ENCODE measurements at regions not wholly inside any gene's neighbourhood (a gene's known extent, or its start where the extent isn't known, plus 50 kb on each side); places are given as distances from the start of the nearest gene placed in this dataset.
"Not testable (repeated sequence)": the region's sequence is repeated elsewhere in the genome, so short reads cannot be mapped to it uniquely, and the experiment has no call there.

- no peak overlapping the region for H3K27ac Mint-ChIP-seq (ENCODE audit: unreplicated experiment)
- Histone ChIP-seq H3K4me1 (no peaks in the 10 kb centered on the region), H3K36me3 (ENCODE audit: control insufficient read depth, insufficient read depth, low read length) (no peaks in the 10 kb centered on the region), H3K27me3 (replicated peaks; ENCODE audit: control insufficient read depth, insufficient read depth, low read length) (no peaks in the 10 kb centered on the region), H3K4me3 (ENCODE audit: low read depth, low read length) (no peak overlapping the region), H3K9me3 (no peaks in the 10 kb centered on the region)
- ChIA-PET CTCF (no interaction called here), POLR2A (no interaction called here)
- intact Hi-C loops (cut with micrococcal nuclease; ENCODE audit: unreplicated experiment) = no loop called here
- BruUV-seq (replicated peaks) = no TSS peak
- H3K4me1 Mint-ChIP-seq (ENCODE audit: low read depth, unreplicated experiment) = no peaks in the 10 kb centered on the region
- DNase-seq = no peak
- H3K27me3 Mint-ChIP-seq (ENCODE audit: insufficient read depth, unreplicated experiment) = peaks cover 2% of the 10 kb centered on the region
- TF ChIP-seq CTCF (IDR thresholded peaks at IDR 0.05; ENCODE audit: insufficient read depth in 1 of 2, low read depth in 1 of 2, low read length in 1 of 2, severe bottlenecking in 1 of 2, unreplicated experiment in 1 of 2) = no peak
- no peaks in the 10 kb centered on the region for H3K36me3 Mint-ChIP-seq (ENCODE audit: insufficient read depth, unreplicated experiment)
- no peaks in the 10 kb centered on the region for H3K9me3 Mint-ChIP-seq (ENCODE audit: unreplicated experiment)
- H3K4me3 Mint-ChIP-seq (ENCODE audit: unreplicated experiment) = no peak overlapping the region
Observed at GRCh38 chrX:17964871-17965270, 103.8 kb upstream of the RAI2 start.

- no TSS peak for BruUV-seq (replicated peaks)
- DNase-seq = no peak
- Mint-ChIP-seq H3K4me3 (ENCODE audit: unreplicated experiment) (no peak overlapping the region), H3K27me3 (ENCODE audit: insufficient read depth, unreplicated experiment) (peaks cover 7% of the 10 kb centered on the region), H3K27ac (ENCODE audit: unreplicated experiment) (no peak overlapping the region), H3K4me1 (ENCODE audit: low read depth, unreplicated experiment) (no peaks in the 10 kb centered on the region), H3K9me3 (ENCODE audit: unreplicated experiment) (no peaks in the 10 kb centered on the region), H3K36me3 (ENCODE audit: insufficient read depth, unreplicated experiment) (no peaks in the 10 kb centered on the region)
- H3K27me3 ChIP-seq (replicated peaks; ENCODE audit: control insufficient read depth, insufficient read depth, low read length) = no peaks in the 10 kb centered on the region
- intact Hi-C loops (cut with micrococcal nuclease; ENCODE audit: unreplicated experiment) = no loop called here
- H3K4me1 ChIP-seq = no peaks in the 10 kb centered on the region
- ChIA-PET POLR2A (no interaction called here), CTCF (no interaction called here)
- TF ChIP-seq CTCF (IDR thresholded peaks at IDR 0.05; ENCODE audit: insufficient read depth in 1 of 2, low read depth in 1 of 2, low read length in 1 of 2, severe bottlenecking in 1 of 2, unreplicated experiment in 1 of 2) = no peak
- no peaks in the 10 kb centered on the region for H3K9me3 ChIP-seq
- no peaks in the 10 kb centered on the region for H3K36me3 ChIP-seq (ENCODE audit: control insufficient read depth, insufficient read depth, low read length)
- no peak overlapping the region for H3K4me3 ChIP-seq (ENCODE audit: low read depth, low read length)
Observed at GRCh38 chrX:17960891-17961290, 99.8 kb upstream of the RAI2 start.

DNA sequence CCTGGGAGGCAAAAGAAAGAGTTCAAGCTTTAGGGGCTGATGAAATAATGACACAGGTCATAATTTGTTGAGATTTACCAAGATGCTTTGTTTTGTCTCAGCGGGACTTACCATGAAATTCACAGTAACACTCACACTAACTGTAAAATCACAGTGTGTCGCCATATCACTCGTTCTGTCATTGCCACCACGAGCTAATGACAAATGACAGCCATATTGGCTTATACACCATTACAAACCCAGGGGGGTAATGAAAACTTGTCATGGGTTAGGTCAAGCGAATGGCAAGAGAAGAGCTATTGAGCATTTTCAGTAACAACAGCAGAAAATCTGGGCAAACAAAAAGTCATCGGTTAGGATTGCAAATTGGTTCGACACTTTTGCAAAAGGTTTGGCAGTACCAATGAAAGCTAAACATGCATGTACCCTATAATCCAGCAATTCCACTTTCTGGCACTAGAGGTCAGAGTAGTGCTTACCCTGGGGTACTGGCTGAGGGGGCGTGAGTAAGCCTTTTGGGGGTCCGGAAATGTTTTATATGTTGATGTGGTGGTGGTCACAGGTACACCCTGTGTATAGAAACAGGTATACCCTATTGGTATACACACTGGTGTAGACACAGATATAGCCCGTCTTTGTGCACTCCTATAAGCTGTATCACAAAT, 83.9 kb upstream of the RAI2 start:
- Histone ChIP-seq H3K36me3 (ENCODE audit: control insufficient read depth, insufficient read depth, low read length) (no peaks in the 10 kb centered on the region), H3K4me3 (ENCODE audit: low read depth, low read length) (no peak overlapping the region), H3K4me1 (no peaks in the 10 kb centered on the region), H3K27me3 (replicated peaks; ENCODE audit: control insufficient read depth, insufficient read depth, low read length) (no peaks in the 10 kb centered on the region), H3K9me3 (no peaks in the 10 kb centered on the region)
- Mint-ChIP-seq H3K36me3 (ENCODE audit: insufficient read depth, unreplicated experiment) (no peaks in the 10 kb centered on the region), H3K4me3 (ENCODE audit: unreplicated experiment) (no peak overlapping the region), H3K9me3 (ENCODE audit: unreplicated experiment) (no peaks in the 10 kb centered on the region), H3K27ac (ENCODE audit: unreplicated experiment) (no peak overlapping the region), H3K4me1 (ENCODE audit: low read depth, unreplicated experiment) (no peaks in the 10 kb centered on the region), H3K27me3 (ENCODE audit: insufficient read depth, unreplicated experiment) (peaks cover 14% of the 10 kb centered on the region)
- intact Hi-C loops (cut with micrococcal nuclease; ENCODE audit: unreplicated experiment) = loop anchor here (5.0 kb wide), 1 partner anchor 262 kb away; no protein-coding TSS in a partner anchor
- TF ChIP-seq CTCF (IDR thresholded peaks at IDR 0.05; ENCODE audit: insufficient read depth in 1 of 2, low read depth in 1 of 2, low read length in 1 of 2, severe bottlenecking in 1 of 2, unreplicated experiment in 1 of 2) = peak; percentile 30 to 36
- POLR2A ChIA-PET = no interaction called here
- no TSS peak for BruUV-seq (replicated peaks)
- CTCF ChIA-PET = interaction anchor here (0.6 kb wide), 1 partner anchor 137 kb away, joined by 3 read pairs; no protein-coding TSS in a partner anchor
- DNase-seq = peak in 1 of 2 experiments; percentile 4

DNA sequence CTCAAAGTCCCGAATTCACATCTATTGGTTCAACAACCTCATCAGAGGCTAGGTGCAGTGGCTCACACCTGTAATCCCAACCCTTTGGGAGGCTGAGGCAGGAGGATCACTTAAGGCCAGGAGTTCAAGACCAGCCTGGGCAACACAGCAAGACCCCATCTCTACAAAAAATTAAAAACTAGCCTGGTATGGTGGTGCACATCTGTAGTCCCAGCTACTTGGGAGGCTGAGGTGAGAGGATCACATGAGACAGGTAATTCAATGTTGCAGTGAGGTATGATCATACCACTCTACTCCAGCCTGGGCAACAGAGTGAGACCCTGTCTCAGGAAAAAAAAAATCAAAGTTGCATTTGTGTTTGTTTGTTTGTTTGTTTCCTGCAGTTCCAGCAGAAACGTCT, 80.1 kb upstream of the RAI2 start:
- H3K9me3 ChIP-seq; H3K36me3 Mint-ChIP-seq (ENCODE audit: insufficient read depth, unreplicated experiment); H3K9me3 Mint-ChIP-seq (ENCODE audit: unreplicated experiment); CTCF ChIA-PET; H3K27ac Mint-ChIP-seq (ENCODE audit: unreplicated experiment); DNase-seq; POLR2A ChIA-PET; H3K27me3 ChIP-seq (replicated peaks; ENCODE audit: control insufficient read depth, insufficient read depth, low read length); BruUV-seq (replicated peaks); H3K4me1 Mint-ChIP-seq (ENCODE audit: low read depth, unreplicated experiment); intact Hi-C loops (cut with micrococcal nuclease; ENCODE audit: unreplicated experiment); H3K36me3 ChIP-seq (ENCODE audit: control insufficient read depth, insufficient read depth, low read length); H3K4me3 ChIP-seq (ENCODE audit: low read depth, low read length); H3K4me3 Mint-ChIP-seq (ENCODE audit: unreplicated experiment); H3K4me1 ChIP-seq: not testable (repeated sequence)
- peaks cover 14% of the 10 kb centered on the region for H3K27me3 Mint-ChIP-seq (ENCODE audit: insufficient read depth, unreplicated experiment)
